Endothelial cell of umbilical vein (primary cell): ENCODE measurements at regions not wholly inside any gene's neighbourhood (a gene's known extent, or its start where the extent isn't known, plus 50 kb on each side); places are given as distances from the start of the nearest gene placed in this dataset.

Experiments used
- BruUV-seq: library from RNA; stranded (reverse); fragments of 400-500 nt; replicated peaks from 2 replicates; lab custom pipeline; 2021; lab: Mats Ljungman, UMichigan
- CTCF ChIA-PET: fragments of 300-600, 350-600 bp; sonication (Branson Sonifier 250); formaldehyde crosslinking; loops from one replicate; lab custom pipeline; 2021; ENCODE audit warnings: antibody characterized with exemption, inconsistent platforms; lab: Charles Lee
- POLR2A ChIA-PET: fragments of 300-600, 350-600 bp; sonication (Branson Sonifier 250); formaldehyde crosslinking; loops from one replicate; lab custom pipeline; 2021; ENCODE audit warnings: antibody characterized with exemption, inconsistent platforms; lab: Charles Lee
- DNase-seq: peaks from one replicate; pipeline ENCODE4 v3.0.0-alpha.2; 2011; ENCODE audit warnings: low read depth, low spot score
- FAIRE-seq: peaks from 2 replicates; lab custom pipeline; 2011; peaks lifted over from hg19 to GRCh38; lab: Jason Lieb, UNC
- H2AFZ ChIP-seq: 2 replicates; pipeline ENCODE4 v1.6.0; 2012; ENCODE audit warnings: low read depth, low read length, control low read depth, inconsistent platforms
- H3K27ac ChIP-seq: 2 replicates; pipeline ENCODE4 v1.5.1; 2011; ENCODE audit warnings: low read depth, mild to moderate bottlenecking, control low read depth, low read length, moderate library complexity; ENCODE audit not compliant: insufficient read depth
- H3K27me3 ChIP-seq, 2 experiments: 2 replicates each; pipeline versions ENCODE4 v1.6.0 to v1.6.1; 2011; ENCODE audit warnings: low read length in 2 of 2, mixed read lengths in 1 of 2; ENCODE audit not compliant: control insufficient read depth in 2 of 2, insufficient read depth in 2 of 2
- H3K36me3 ChIP-seq, 2 experiments: 2 replicates in 1 of 2; 3 replicates in 1 of 2; pipeline ENCODE4 v1.5.1; 2011; ENCODE audit warnings: low read length in 2 of 2, mild to moderate bottlenecking in 1 of 2, moderate library complexity in 1 of 2; ENCODE audit not compliant: control insufficient read depth in 2 of 2, insufficient read depth in 2 of 2; ENCODE audit errors: extremely low read depth in 1 of 2
- H3K4me1 ChIP-seq: 3 replicates; pipeline ENCODE4 v1.5.1; 2011; ENCODE audit warnings: mild to moderate bottlenecking, low read length; ENCODE audit not compliant: control insufficient read depth, insufficient read depth; ENCODE audit errors: extremely low read depth
- H3K4me2 ChIP-seq: 2 replicates; pipeline ENCODE4 v1.6.1; 2011; ENCODE audit warnings: low read length, control low read depth, mixed read lengths; ENCODE audit not compliant: insufficient read depth
- H3K4me3 ChIP-seq, 3 experiments: fragments of 200-600 bp in 1 of 3; sonication (generic), shearing (Covaris generic) in 1 of 3; replicated peaks in 1 of 3; 2 replicates each; pipeline ENCODE4 v1.5.1; 2011 to 2016; ENCODE audit warnings: control low read depth in 3 of 3, low read length in 3 of 3, mild to moderate bottlenecking in 2 of 3, inconsistent platforms in 1 of 3, low read depth in 1 of 3, moderate library complexity in 1 of 3; ENCODE audit not compliant: insufficient read depth in 1 of 3
- H3K79me2 ChIP-seq: 2 replicates; pipeline ENCODE4 v1.6.0; 2012; ENCODE audit warnings: low read length, inconsistent platforms; ENCODE audit not compliant: control insufficient read depth, insufficient read depth
- H3K9ac ChIP-seq: replicated peaks from 2 replicates; pipeline ENCODE3; 2011; ENCODE audit warnings: low read length, control low read depth; ENCODE audit not compliant: insufficient read depth; ENCODE audit errors: extremely low read depth
- H3K9me1 ChIP-seq: replicated peaks from 3 replicates; pipeline ENCODE4 v1.6.0; 2011; ENCODE audit warnings: mild to moderate bottlenecking, low read length; ENCODE audit not compliant: control insufficient read depth, insufficient read depth; ENCODE audit errors: extremely low read depth
- H3K9me3 ChIP-seq: replicated peaks from 2 replicates; pipeline ENCODE4 v1.5.1; 2012; ENCODE audit warnings: low read length, inconsistent platforms; ENCODE audit not compliant: control insufficient read depth, insufficient read depth
- H4K20me1 ChIP-seq: replicated peaks from 2 replicates; pipeline ENCODE3; 2011; ENCODE audit warnings: mild to moderate bottlenecking, low read length; ENCODE audit not compliant: control insufficient read depth, insufficient read depth; ENCODE audit errors: extremely low read depth
- EZH2 ChIP-seq: IDR thresholded peaks from 2 replicates; pipeline ENCODE4 v1.6.1; 2012; ENCODE audit warnings: borderline replicate concordance, low read depth, mild to moderate bottlenecking, moderate library complexity, low read length, inconsistent platforms; ENCODE audit not compliant: severe bottlenecking
- FOS ChIP-seq: IDR thresholded peaks from 2 replicates; pipeline ENCODE4 v1.6.1; 2011; ENCODE audit warnings: mild to moderate bottlenecking, low read length, moderate library complexity, borderline replicate concordance; ENCODE audit not compliant: insufficient read depth
- POLR2A ChIP-seq: IDR thresholded peaks from 2 replicates; pipeline ENCODE4 v1.6.1; 2012; ENCODE audit warnings: low read depth, mild to moderate bottlenecking, control low read depth, low read length
- POLR2AphosphoS5 ChIP-seq: IDR thresholded peaks from 2 replicates; pipeline ENCODE4 v1.6.1; 2012; ENCODE audit warnings: low read depth, mild to moderate bottlenecking, control low read depth, low read length, moderate library complexity; ENCODE audit not compliant: insufficient read depth
- dilution Hi-C: fragments of 300-500 bp; cut with MboI; formaldehyde crosslinking; loops from one replicate; pipeline ENCODE4 v1.15.0; 2019; ENCODE audit warnings: low sequenced_read_pairs; ENCODE audit not compliant: extremely low pct_ligation_motif_present
- intact Hi-C: fragments of 100-400 bp; cut with micrococcal nuclease; formaldehyde crosslinking; loops from one replicate; pipeline ENCODE4 v1.10.0; 2022
- TF ChIP-seq, protein P1 (sequence below): IDR thresholded peaks from 2 replicates; pipeline ENCODE4 v1.6.1; 2011; ENCODE audit not compliant: insufficient read depth, insufficient read length

DNA sequence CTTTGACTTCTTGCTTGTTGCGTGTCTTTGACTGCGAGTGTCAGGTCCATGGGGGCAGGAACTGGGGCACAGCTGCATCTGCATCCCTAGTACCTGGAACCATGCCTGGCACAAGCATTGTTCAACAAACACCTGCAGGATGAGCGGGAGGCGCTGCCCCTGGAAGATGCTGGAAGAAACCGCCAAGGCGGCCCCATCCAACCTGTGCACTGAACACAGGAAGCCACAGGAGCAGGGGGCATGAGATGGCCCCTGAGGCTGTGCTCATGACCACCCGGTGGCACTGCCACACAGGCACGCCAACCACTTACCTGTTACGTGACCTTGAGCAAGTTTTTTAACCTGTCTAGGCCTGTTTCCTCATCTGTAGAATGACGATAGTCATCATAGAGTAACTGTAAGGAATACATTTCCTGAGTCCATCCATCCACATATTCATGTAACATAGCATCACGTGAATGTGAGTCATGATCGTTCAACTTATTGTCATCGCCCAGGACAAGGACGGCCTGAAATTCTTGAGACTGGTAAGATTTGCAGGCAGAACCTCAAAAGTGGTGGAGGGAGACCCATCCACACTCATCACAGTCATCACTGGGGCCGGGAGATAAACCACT, 374.2 kb downstream of the PREX1 start:
- ChIA-PET POLR2A (no interaction called here), CTCF (no interaction called here)
- no peaks in the 10 kb centered on the region for H3K27me3 ChIP-seq
- no peaks in the 10 kb centered on the region for H4K20me1 ChIP-seq
- H3K9me3 ChIP-seq = no peaks in the 10 kb centered on the region
- no peaks in the 10 kb centered on the region for H3K36me3 ChIP-seq
- no peak overlapping the region for H3K4me2 ChIP-seq
- H3K27ac ChIP-seq = no peak overlapping the region
- no peaks in the 10 kb centered on the region for H3K9me1 ChIP-seq
- H3K4me3 ChIP-seq = no peak overlapping the region
- H3K4me1 ChIP-seq = no peaks in the 10 kb centered on the region
- DNase-seq (no peak), FAIRE-seq (no peak)
- no peak overlapping the region for H2AFZ ChIP-seq
- no peaks in the 10 kb centered on the region for H3K79me2 ChIP-seq
- H3K9ac ChIP-seq = no peak overlapping the region
- dilution Hi-C loops (no loop called here), intact Hi-C loops (no loop called here)
- TF ChIP-seq POLR2A = no peak
- TF ChIP-seq FOS = no peak
- no peak for TF ChIP-seq POLR2AphosphoS5
- TF ChIP-seq, protein P1, sequence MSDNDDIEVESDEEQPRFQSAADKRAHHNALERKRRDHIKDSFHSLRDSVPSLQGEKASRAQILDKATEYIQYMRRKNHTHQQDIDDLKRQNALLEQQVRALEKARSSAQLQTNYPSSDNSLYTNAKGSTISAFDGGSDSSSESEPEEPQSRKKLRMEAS = no peak
- no TSS peak for BruUV-seq

DNA sequence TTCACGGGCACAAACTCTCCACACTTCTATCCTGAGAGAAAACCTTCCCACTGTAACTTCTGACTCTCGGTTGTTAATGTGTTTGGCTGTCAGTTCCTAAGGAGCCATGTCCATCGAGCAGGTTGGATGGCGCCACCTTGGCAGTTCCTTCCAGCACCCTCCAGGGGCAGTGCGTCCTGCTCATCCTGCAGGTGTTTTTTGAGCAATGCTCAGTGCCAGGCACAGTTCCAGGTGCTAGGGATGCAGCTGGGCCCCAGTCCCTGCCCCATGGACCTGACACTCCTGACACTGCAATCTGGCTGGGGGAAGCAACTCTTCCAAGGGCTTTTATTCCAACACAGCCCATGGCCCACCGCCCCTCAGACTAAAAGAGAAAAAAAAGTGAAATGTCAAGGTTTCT, 376.4 kb downstream of the PREX1 start:
- no TSS peak for BruUV-seq
- H3K27me3 ChIP-seq = no peaks in the 10 kb centered on the region
- CTCF ChIA-PET = no interaction called here
- dilution Hi-C loops (no loop called here), intact Hi-C loops (no loop called here)
- no peaks in the 10 kb centered on the region for H3K9me3 ChIP-seq
- no peaks in the 10 kb centered on the region for H4K20me1 ChIP-seq
- H2AFZ ChIP-seq = no peak overlapping the region
- H3K4me3 ChIP-seq = no peak overlapping the region
- no peaks in the 10 kb centered on the region for H3K36me3 ChIP-seq
- no peaks in the 10 kb centered on the region for H3K79me2 ChIP-seq
- FAIRE-seq = no peak
- TF ChIP-seq POLR2A (no peak), EZH2 (no peak), POLR2AphosphoS5 (no peak)
- no peak overlapping the region for H3K9ac ChIP-seq
- POLR2A ChIA-PET = no interaction called here
- no peak overlapping the region for H3K27ac ChIP-seq
- no peaks in the 10 kb centered on the region for H3K9me1 ChIP-seq
- DNase-seq = no peak
- no peak overlapping the region for H3K4me2 ChIP-seq
- H3K4me1 ChIP-seq = no peaks in the 10 kb centered on the region
